Loucy (cell line): ENCODE measurements at regions not wholly inside any gene's neighbourhood (a gene's known extent, or its start where the extent isn't known, plus 50 kb on each side); places are given as distances from the start of the nearest gene placed in this dataset.

ENCODE experiments used
- CTCF ChIP-seq: fragments of 200-600 bp; sonication (generic); conservative IDR thresholded peaks from 2 replicates; pipeline ENCODE4 v1.5.1; 2014; ENCODE audit warnings: mild to moderate bottlenecking, antibody characterized with exemption, low read length
- EZH2phosphoT487 ChIP-seq: fragments of 200-600 bp; IDR thresholded peaks from 2 replicates; pipeline ENCODE4 v1.6.1; 2018; ENCODE audit warnings: antibody characterized with exemption, mild to moderate bottlenecking, moderate library complexity, borderline replicate concordance

GRCh38 chr5:30764704-30765103, 428.8 kb upstream of the CDH6 start:
- TF ChIP-seq EZH2phosphoT487 = no peak
- no peak for TF ChIP-seq CTCF
